HFFc6 (cell line): ENCODE measurements at regions not wholly inside any gene's neighbourhood (a gene's known extent, or its start where the extent isn't known, plus 50 kb on each side); places are given as distances from the start of the nearest gene placed in this dataset.

Source experiments
- DNase-seq: peaks from one replicate; pipeline ENCODE4 v3.0.0-alpha.2; 2018
- H3K27ac Mint-ChIP-seq: 2 replicates; pipeline ENCODE4 v1.8.0; 2020; ENCODE audit warnings: mild to moderate bottlenecking, mixed read lengths
- H3K27me3 Mint-ChIP-seq: 2 replicates; pipeline ENCODE4 v1.8.0; 2021; ENCODE audit warnings: mild to moderate bottlenecking, moderate library complexity, mixed read lengths; ENCODE audit not compliant: insufficient read depth
- H3K36me3 Mint-ChIP-seq: 2 replicates; pipeline ENCODE4 v1.8.0; 2021; ENCODE audit warnings: low read depth, mixed read lengths
- H3K4me1 Mint-ChIP-seq: 2 replicates; pipeline ENCODE4 v1.8.0; 2020; ENCODE audit warnings: low read depth, mixed read lengths
- H3K4me3 Mint-ChIP-seq: 2 replicates; pipeline ENCODE4 v1.8.0; 2020; ENCODE audit warnings: mild to moderate bottlenecking, moderate library complexity, mixed read lengths
- H3K9me3 Mint-ChIP-seq: 2 replicates; pipeline ENCODE4 v1.8.0; 2020; ENCODE audit warnings: mild to moderate bottlenecking, mixed read lengths
- TF ChIP-seq, protein P1 (sequence below): fragments of 200-600 bp; sonication (generic); IDR thresholded peaks from 2 replicates; pipeline ENCODE4 v1.5.0; 2021; ENCODE audit warnings: antibody characterized with exemption, mild to moderate bottlenecking

- TF ChIP-seq, protein P1, sequence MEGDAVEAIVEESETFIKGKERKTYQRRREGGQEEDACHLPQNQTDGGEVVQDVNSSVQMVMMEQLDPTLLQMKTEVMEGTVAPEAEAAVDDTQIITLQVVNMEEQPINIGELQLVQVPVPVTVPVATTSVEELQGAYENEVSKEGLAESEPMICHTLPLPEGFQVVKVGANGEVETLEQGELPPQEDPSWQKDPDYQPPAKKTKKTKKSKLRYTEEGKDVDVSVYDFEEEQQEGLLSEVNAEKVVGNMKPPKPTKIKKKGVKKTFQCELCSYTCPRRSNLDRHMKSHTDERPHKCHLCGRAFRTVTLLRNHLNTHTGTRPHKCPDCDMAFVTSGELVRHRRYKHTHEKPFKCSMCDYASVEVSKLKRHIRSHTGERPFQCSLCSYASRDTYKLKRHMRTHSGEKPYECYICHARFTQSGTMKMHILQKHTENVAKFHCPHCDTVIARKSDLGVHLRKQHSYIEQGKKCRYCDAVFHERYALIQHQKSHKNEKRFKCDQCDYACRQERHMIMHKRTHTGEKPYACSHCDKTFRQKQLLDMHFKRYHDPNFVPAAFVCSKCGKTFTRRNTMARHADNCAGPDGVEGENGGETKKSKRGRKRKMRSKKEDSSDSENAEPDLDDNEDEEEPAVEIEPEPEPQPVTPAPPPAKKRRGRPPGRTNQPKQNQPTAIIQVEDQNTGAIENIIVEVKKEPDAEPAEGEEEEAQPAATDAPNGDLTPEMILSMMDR, result no peak
- DNase-seq, result peak; percentile 52
- Mint-ChIP-seq H3K4me3 (no peak overlapping the region), H3K36me3 (no peaks in the 10 kb centered on the region), H3K27ac (no peak overlapping the region), H3K4me1 (peaks cover 12% of the 10 kb centered on the region), H3K9me3 (no peaks in the 10 kb centered on the region), H3K27me3 (no peaks in the 10 kb centered on the region)
Measured at GRCh38 chr18:55927831-55928230, 339.8 kb upstream of the TCF4 start.

DNA sequence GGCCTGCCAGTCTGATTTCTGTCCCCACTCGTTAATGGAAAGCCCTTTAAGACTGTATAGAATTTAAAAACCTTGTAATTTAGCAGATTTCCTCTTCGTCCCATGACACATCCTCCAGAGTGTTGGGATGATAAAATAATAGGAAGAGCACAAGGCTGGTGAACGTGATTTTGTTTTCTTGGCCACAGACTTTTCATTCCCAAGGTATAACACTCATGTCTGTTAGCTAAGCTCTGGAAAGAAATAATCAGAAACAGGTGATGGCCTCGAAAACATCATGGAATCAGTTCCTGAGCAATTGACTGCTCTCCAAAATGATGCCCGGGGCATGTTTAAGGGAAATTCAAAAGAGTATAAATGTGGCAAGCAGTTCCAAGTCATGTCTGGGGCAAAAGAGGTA lies 337.8 kb upstream of the TCF4 start:
- no peak overlapping the region for H3K4me3 Mint-ChIP-seq
- no peaks in the 10 kb centered on the region for H3K27me3 Mint-ChIP-seq
- peaks cover 12% of the 10 kb centered on the region for H3K4me1 Mint-ChIP-seq
- TF ChIP-seq, protein P1, result no peak
- H3K9me3 Mint-ChIP-seq, result no peaks in the 10 kb centered on the region
- H3K27ac Mint-ChIP-seq, result no peak overlapping the region
- DNase-seq, result no peak
- no peaks in the 10 kb centered on the region for H3K36me3 Mint-ChIP-seq

DNA sequence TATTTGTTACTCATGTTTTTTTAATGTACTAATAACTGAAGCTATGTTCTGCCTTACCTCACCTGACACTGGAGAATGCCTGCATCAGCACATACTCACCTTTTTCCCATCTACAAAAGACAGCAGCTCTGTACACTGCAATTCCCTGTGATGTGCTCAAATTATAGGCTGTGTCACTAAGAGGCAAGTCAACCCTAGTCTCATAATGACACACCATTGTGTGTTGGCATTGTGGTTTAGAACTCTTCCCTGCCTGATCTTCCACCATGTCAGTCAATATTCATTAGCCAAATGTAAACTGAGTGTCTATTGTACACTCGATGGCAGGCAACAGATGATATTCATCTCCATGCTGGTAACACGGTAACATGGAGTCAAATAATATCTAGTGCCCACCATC lies 332.1 kb upstream of the TCF4 start:
- TF ChIP-seq, protein P1, result no peak
- Mint-ChIP-seq H3K36me3 (no peaks in the 10 kb centered on the region; the same call in 1 of the 2 replicates), H3K9me3 (no peaks in the 10 kb centered on the region; the same call in 1 of the 2 replicates), H3K27ac (no peak overlapping the region), H3K27me3 (no peaks in the 10 kb centered on the region; the same call in 1 of the 2 replicates), H3K4me1 (peaks cover 31% of the 10 kb centered on the region), H3K4me3 (no peak overlapping the region)
- DNase-seq, result no peak

- DNase-seq, result peak; percentile 23
- no peak overlapping the region for H3K27ac Mint-ChIP-seq
- no peaks in the 10 kb centered on the region; the same call in 1 of the 2 replicates for H3K9me3 Mint-ChIP-seq
- H3K4me3 Mint-ChIP-seq, result peak overlapping the region; percentile 60
- H3K27me3 Mint-ChIP-seq, result no peaks in the 10 kb centered on the region; the same call in 1 of the 2 replicates
- H3K36me3 Mint-ChIP-seq, result no peaks in the 10 kb centered on the region; the same call in 1 of the 2 replicates
- H3K4me1 Mint-ChIP-seq, result peaks cover 31% of the 10 kb centered on the region
- TF ChIP-seq, protein P1, result no peak
Measured at GRCh38 chr18:55918444-55918843, 330.5 kb upstream of the TCF4 start.

DNA sequence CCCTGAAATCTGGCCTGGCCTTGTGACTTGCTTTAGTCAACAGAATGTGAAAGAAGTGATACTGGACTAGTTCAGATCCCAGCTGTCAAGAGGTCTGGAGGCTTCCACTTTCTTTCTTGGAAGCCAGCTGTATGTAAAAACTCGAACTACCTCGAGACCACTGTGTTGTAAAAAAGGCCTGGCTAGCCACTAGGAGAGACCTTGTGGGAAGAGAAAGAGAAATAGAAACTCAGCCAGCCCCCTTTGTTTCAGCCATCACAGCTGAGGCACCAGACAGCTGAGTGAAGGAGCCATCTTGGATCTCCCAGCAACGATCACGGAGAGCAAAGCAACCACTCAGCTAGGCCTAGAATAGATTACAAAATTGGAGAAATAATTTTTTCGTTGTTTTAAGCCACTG lies 324.9 kb upstream of the TCF4 start:
- Mint-ChIP-seq H3K4me1 (peaks cover 21% of the 10 kb centered on the region), H3K4me3 (no peak overlapping the region), H3K27me3 (no peaks in the 10 kb centered on the region; the same call in none of the 2 replicates), H3K27ac (no peak overlapping the region), H3K9me3 (no peaks in the 10 kb centered on the region; the same call in 1 of the 2 replicates), H3K36me3 (no peaks in the 10 kb centered on the region; the same call in 1 of the 2 replicates)
- TF ChIP-seq, protein P1, result no peak
- DNase-seq, result no peak
